ENCODE measurements at regions not wholly inside any gene's neighbourhood (a gene's known extent, or its start where the extent isn't known, plus 50 kb on each side); places are given as distances from the start of the nearest gene placed in this dataset.

- Mint-ChIP-seq H3K4me1 (ENCODE audit: low read depth, unreplicated experiment) (peaks cover 18% of the 10 kb centered on the region), H3K27me3 (ENCODE audit: insufficient read depth, unreplicated experiment) (no peaks in the 10 kb centered on the region), H3K4me3 (ENCODE audit: unreplicated experiment) (peak overlapping the region; percentile 35), H3K36me3 (ENCODE audit: insufficient read depth, unreplicated experiment) (no peaks in the 10 kb centered on the region), H3K27ac (ENCODE audit: unreplicated experiment) (peak overlapping the region; percentile 45), H3K9me3 (ENCODE audit: unreplicated experiment) (no peaks in the 10 kb centered on the region)
- no peaks in the 10 kb centered on the region for H3K27me3 ChIP-seq (replicated peaks; ENCODE audit: control insufficient read depth, insufficient read depth, low read length)
- CTCF ChIA-PET: interaction anchor here (1.3 kb wide), 1 partner anchor 522 kb away, joined by 8 read pairs; no protein-coding TSS in a partner anchor
- no peak overlapping the region for H3K4me3 ChIP-seq (ENCODE audit: low read depth, low read length)
- H3K4me1 ChIP-seq: peaks cover 14% of the 10 kb centered on the region; the same call in 1 of the 2 replicates
- TF ChIP-seq CTCF (IDR thresholded peaks at IDR 0.05; ENCODE audit: insufficient read depth in 1 of 2, low read depth in 1 of 2, low read length in 1 of 2, severe bottlenecking in 1 of 2, unreplicated experiment in 1 of 2): no peak
- DNase-seq: peak; percentile 42 to 46
- POLR2A ChIA-PET: no interaction called here
- no peaks in the 10 kb centered on the region for H3K36me3 ChIP-seq (ENCODE audit: control insufficient read depth, insufficient read depth, low read length)
- intact Hi-C loops (cut with micrococcal nuclease; ENCODE audit: unreplicated experiment): loop anchor here (5.0 kb wide), 1 partner anchor 51 kb away; no protein-coding TSS in a partner anchor
- H3K9me3 ChIP-seq: no peaks in the 10 kb centered on the region
- BruUV-seq (replicated peaks): no TSS peak
These were observed 368.4 kb downstream of the KLF12 start for GRCh38 chr13:73765651-73766384.

- no peak for TF ChIP-seq CTCF (IDR thresholded peaks at IDR 0.05; ENCODE audit: insufficient read depth in 1 of 2, low read depth in 1 of 2, low read length in 1 of 2, severe bottlenecking in 1 of 2, unreplicated experiment in 1 of 2)
- no peaks in the 10 kb centered on the region for H3K9me3 ChIP-seq
- intact Hi-C loops (cut with micrococcal nuclease; ENCODE audit: unreplicated experiment): loop anchor here (10.0 kb wide), 3 partner anchors 265 to 1495 kb away; partner anchors contain the start of gene KLF12
- no peaks in the 10 kb centered on the region for H3K4me1 ChIP-seq
- no peak for DNase-seq
- POLR2A ChIA-PET: no interaction called here
- H3K27ac Mint-ChIP-seq (ENCODE audit: unreplicated experiment): no peak overlapping the region
- no peaks in the 10 kb centered on the region for H3K4me1 Mint-ChIP-seq (ENCODE audit: low read depth, unreplicated experiment)
- no peaks in the 10 kb centered on the region for H3K36me3 Mint-ChIP-seq (ENCODE audit: insufficient read depth, unreplicated experiment)
- H3K4me3 ChIP-seq (ENCODE audit: low read depth, low read length): no peak overlapping the region
- CTCF ChIA-PET: no interaction called here
- H3K27me3 Mint-ChIP-seq (ENCODE audit: insufficient read depth, unreplicated experiment): no peaks in the 10 kb centered on the region
- no peaks in the 10 kb centered on the region for H3K36me3 ChIP-seq (ENCODE audit: control insufficient read depth, insufficient read depth, low read length)
- no TSS peak for BruUV-seq (replicated peaks)
- H3K27me3 ChIP-seq (replicated peaks; ENCODE audit: control insufficient read depth, insufficient read depth, low read length): no peaks in the 10 kb centered on the region
- H3K9me3 Mint-ChIP-seq (ENCODE audit: unreplicated experiment): no peaks in the 10 kb centered on the region
- no peak overlapping the region for H3K4me3 Mint-ChIP-seq (ENCODE audit: unreplicated experiment)
These were observed 374.8 kb downstream of the KLF12 start for GRCh38 chr13:73759434-73759833.

GRCh38 chr13:73757481-73758233, 376.5 kb downstream of the KLF12 start:
- no peaks in the 10 kb centered on the region for H3K27me3 ChIP-seq (replicated peaks; ENCODE audit: control insufficient read depth, insufficient read depth, low read length)
- no peak overlapping the region for H3K4me3 ChIP-seq (ENCODE audit: low read depth, low read length)
- ChIA-PET CTCF (no interaction called here), POLR2A (no interaction called here)
- no TSS peak for BruUV-seq (replicated peaks)
- no peaks in the 10 kb centered on the region for H3K9me3 ChIP-seq
- Mint-ChIP-seq H3K4me1 (ENCODE audit: low read depth, unreplicated experiment) (no peaks in the 10 kb centered on the region), H3K4me3 (ENCODE audit: unreplicated experiment) (no peak overlapping the region), H3K9me3 (ENCODE audit: unreplicated experiment) (no peaks in the 10 kb centered on the region), H3K27ac (ENCODE audit: unreplicated experiment) (no peak overlapping the region), H3K36me3 (ENCODE audit: insufficient read depth, unreplicated experiment) (no peaks in the 10 kb centered on the region), H3K27me3 (ENCODE audit: insufficient read depth, unreplicated experiment) (no peaks in the 10 kb centered on the region)
- TF ChIP-seq CTCF (IDR thresholded peaks at IDR 0.05; ENCODE audit: insufficient read depth in 1 of 2, low read depth in 1 of 2, low read length in 1 of 2, severe bottlenecking in 1 of 2, unreplicated experiment in 1 of 2): no peak
- H3K4me1 ChIP-seq: no peaks in the 10 kb centered on the region
- DNase-seq: no peak
- intact Hi-C loops (cut with micrococcal nuclease; ENCODE audit: unreplicated experiment): loop anchor here (10.0 kb wide), 3 partner anchors 267 to 1497 kb away; partner anchors contain the start of gene KLF12
- no peaks in the 10 kb centered on the region for H3K36me3 ChIP-seq (ENCODE audit: control insufficient read depth, insufficient read depth, low read length)

Data from Caco-2 (cell line).